SU-DHL-6 (cell line): ENCODE measurements at regions not wholly inside any gene's neighbourhood (a gene's known extent, or its start where the extent isn't known, plus 50 kb on each side); places are given as distances from the start of the nearest gene placed in this dataset.

Experiments used
- CTCF ChIP-seq: fragments of 200-600 bp; sonication (generic); IDR thresholded peaks from one replicate; pipeline ENCODE4 v1.5.1; 2017; ENCODE audit warnings: antibody characterized with exemption, mild to moderate bottlenecking, low read length, moderate library complexity; ENCODE audit not compliant: insufficient read depth, poor library complexity, severe bottlenecking
- EZH2phosphoT487 ChIP-seq: fragments of 200-600 bp; sonication (generic), shearing (Covaris generic); conservative IDR thresholded peaks from 2 replicates; pipeline ENCODE4 v1.6.1; 2018; ENCODE audit warnings: mild to moderate bottlenecking, antibody characterized with exemption, low read length, moderate library complexity, mixed read lengths

- TF ChIP-seq CTCF: no peak
- TF ChIP-seq EZH2phosphoT487: no peak
These were observed 131.8 kb upstream of the GNAI1 start for GRCh38 chr7:80002865-80003264.
